OCI-LY7 (cell line): ENCODE measurements at regions not wholly inside any gene's neighbourhood (a gene's known extent, or its start where the extent isn't known, plus 50 kb on each side); places are given as distances from the start of the nearest gene placed in this dataset.

Experiments
- EZH2phosphoT487 ChIP-seq: fragments of 200-600 bp; sonication (generic); IDR thresholded peaks from 2 replicates; pipeline ENCODE4 v1.6.1; 2018; ENCODE audit warnings: low read depth, borderline replicate concordance, mild to moderate bottlenecking, mixed run types, antibody characterized with exemption, low read length, moderate library complexity, mixed read lengths
- TF ChIP-seq, protein P1 (sequence below): fragments of 200-600 bp; sonication (generic); conservative IDR thresholded peaks from 2 replicates; pipeline ENCODE4 v1.5.1; 2014; ENCODE audit warnings: mild to moderate bottlenecking, antibody characterized with exemption, low read length, moderate library complexity, mixed read lengths

- TF ChIP-seq, protein P1, sequence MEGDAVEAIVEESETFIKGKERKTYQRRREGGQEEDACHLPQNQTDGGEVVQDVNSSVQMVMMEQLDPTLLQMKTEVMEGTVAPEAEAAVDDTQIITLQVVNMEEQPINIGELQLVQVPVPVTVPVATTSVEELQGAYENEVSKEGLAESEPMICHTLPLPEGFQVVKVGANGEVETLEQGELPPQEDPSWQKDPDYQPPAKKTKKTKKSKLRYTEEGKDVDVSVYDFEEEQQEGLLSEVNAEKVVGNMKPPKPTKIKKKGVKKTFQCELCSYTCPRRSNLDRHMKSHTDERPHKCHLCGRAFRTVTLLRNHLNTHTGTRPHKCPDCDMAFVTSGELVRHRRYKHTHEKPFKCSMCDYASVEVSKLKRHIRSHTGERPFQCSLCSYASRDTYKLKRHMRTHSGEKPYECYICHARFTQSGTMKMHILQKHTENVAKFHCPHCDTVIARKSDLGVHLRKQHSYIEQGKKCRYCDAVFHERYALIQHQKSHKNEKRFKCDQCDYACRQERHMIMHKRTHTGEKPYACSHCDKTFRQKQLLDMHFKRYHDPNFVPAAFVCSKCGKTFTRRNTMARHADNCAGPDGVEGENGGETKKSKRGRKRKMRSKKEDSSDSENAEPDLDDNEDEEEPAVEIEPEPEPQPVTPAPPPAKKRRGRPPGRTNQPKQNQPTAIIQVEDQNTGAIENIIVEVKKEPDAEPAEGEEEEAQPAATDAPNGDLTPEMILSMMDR = no peak
- no peak for TF ChIP-seq EZH2phosphoT487
These were observed 198.1 kb upstream of the CSNK1A1L start for GRCh38 chr13:37303606-37304005.
